Vagina (tissue), 2 donors: ENCODE measurements at regions not wholly inside any gene's neighbourhood (a gene's known extent, or its start where the extent isn't known, plus 50 kb on each side); places are given as distances from the start of the nearest gene placed in this dataset.

Experiments
- POLR2A ChIP-seq, 2 donors: fragments of 450-650 bp; IDR thresholded peaks; one replicate each; pipeline ENCODE4 v1.6.1; 2017; ENCODE audit warnings: antibody characterized with exemption in 2 of 2, mild to moderate bottlenecking in 2 of 2, moderate library complexity in 2 of 2
- POLR2AphosphoS5 ChIP-seq, 2 donors: sonication (generic); formaldehyde crosslinking; IDR thresholded peaks; one replicate each; pipeline ENCODE4 v1.9.0; 2017; ENCODE audit warnings: antibody characterized with exemption in 2 of 2, mild to moderate bottlenecking in 2 of 2, low read depth in 1 of 2; ENCODE audit not compliant: insufficient read depth in 1 of 2
- TF ChIP-seq, protein P1 (sequence below), 3 experiments: fragments of 450-650 bp in 2 of 3; fragments of 200-600 bp in 1 of 3; sonication (generic) in 1 of 3; IDR thresholded peaks; one replicate each; pipeline ENCODE4 v1.5.1; 2017 to 2019; ENCODE audit warnings: antibody characterized with exemption in 3 of 3, mild to moderate bottlenecking in 2 of 3, moderate library complexity in 2 of 3

GRCh38 chr2:42112418-42112817, 56.7 kb upstream of the EML4 start:
- no peak for TF ChIP-seq POLR2A (IDR thresholded peaks at IDR 0.05)
- TF ChIP-seq, protein P1, sequence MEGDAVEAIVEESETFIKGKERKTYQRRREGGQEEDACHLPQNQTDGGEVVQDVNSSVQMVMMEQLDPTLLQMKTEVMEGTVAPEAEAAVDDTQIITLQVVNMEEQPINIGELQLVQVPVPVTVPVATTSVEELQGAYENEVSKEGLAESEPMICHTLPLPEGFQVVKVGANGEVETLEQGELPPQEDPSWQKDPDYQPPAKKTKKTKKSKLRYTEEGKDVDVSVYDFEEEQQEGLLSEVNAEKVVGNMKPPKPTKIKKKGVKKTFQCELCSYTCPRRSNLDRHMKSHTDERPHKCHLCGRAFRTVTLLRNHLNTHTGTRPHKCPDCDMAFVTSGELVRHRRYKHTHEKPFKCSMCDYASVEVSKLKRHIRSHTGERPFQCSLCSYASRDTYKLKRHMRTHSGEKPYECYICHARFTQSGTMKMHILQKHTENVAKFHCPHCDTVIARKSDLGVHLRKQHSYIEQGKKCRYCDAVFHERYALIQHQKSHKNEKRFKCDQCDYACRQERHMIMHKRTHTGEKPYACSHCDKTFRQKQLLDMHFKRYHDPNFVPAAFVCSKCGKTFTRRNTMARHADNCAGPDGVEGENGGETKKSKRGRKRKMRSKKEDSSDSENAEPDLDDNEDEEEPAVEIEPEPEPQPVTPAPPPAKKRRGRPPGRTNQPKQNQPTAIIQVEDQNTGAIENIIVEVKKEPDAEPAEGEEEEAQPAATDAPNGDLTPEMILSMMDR (IDR thresholded peaks at IDR 0.05) = no peak
- no peak for TF ChIP-seq POLR2AphosphoS5 (IDR thresholded peaks at IDR 0.05; ENCODE audit: insufficient read depth in 1 of 2, low read depth in 1 of 2)
